MM.1S (cell line): ENCODE measurements at regions not wholly inside any gene's neighbourhood (a gene's known extent, or its start where the extent isn't known, plus 50 kb on each side); places are given as distances from the start of the nearest gene placed in this dataset.

Experiments
- DNase-seq: peaks from one replicate; pipeline ENCODE4 v3.0.0-alpha.2; 2015
- H2AFZ ChIP-seq: fragments of 300-600 bp; sonication (generic); 2 replicates; pipeline ENCODE4 v1.6.0; 2016; ENCODE audit warnings: antibody characterized with exemption, low read length
- H3F3A ChIP-seq: fragments of 300-600 bp; sonication (generic); 2 replicates; pipeline ENCODE4 v1.6.1; 2016; ENCODE audit warnings: mild to moderate bottlenecking, antibody characterized with exemption, low read length, moderate library complexity, mixed read lengths; ENCODE audit not compliant: insufficient read depth
- H3K27ac ChIP-seq: fragments of 300-600 bp; sonication (generic); 2 replicates; pipeline ENCODE4 v1.5.1; 2016; ENCODE audit warnings: mild to moderate bottlenecking, low read length
- H3K27me3 ChIP-seq: fragments of 300-600 bp; sonication (generic); replicated peaks from 2 replicates; pipeline ENCODE4 v1.6.0; 2016; ENCODE audit warnings: low read length; ENCODE audit not compliant: insufficient read depth
- H3K36me3 ChIP-seq: fragments of 300-600 bp; sonication (generic); replicated peaks from 2 replicates; pipeline ENCODE4 v1.6.1; 2016; ENCODE audit warnings: mild to moderate bottlenecking, low read length, mixed read lengths; ENCODE audit not compliant: insufficient read depth
- H3K4me1 ChIP-seq: fragments of 300-600 bp; sonication (generic); 2 replicates; pipeline ENCODE4 v1.6.1; 2016; ENCODE audit warnings: low read length, mixed read lengths
- H3K4me2 ChIP-seq: fragments of 300-600 bp; sonication (generic); 2 replicates; pipeline ENCODE4 v1.6.0; 2016; ENCODE audit warnings: low read depth, low read length
- H3K4me3 ChIP-seq: fragments of 300-600 bp; sonication (generic); 2 replicates; pipeline ENCODE4 v1.5.1; 2016; ENCODE audit warnings: low read length, mixed read lengths
- H3K79me2 ChIP-seq: fragments of 300-600 bp; sonication (generic); 2 replicates; pipeline ENCODE4 v1.6.1; 2016; ENCODE audit warnings: mixed run types, low read length, mixed read lengths
- H3K9ac ChIP-seq: fragments of 300-600 bp; sonication (generic); 2 replicates; pipeline ENCODE4 v1.6.1; 2016; ENCODE audit warnings: low read length, mixed read lengths
- H3K9me2 ChIP-seq: fragments of 300-600 bp; sonication (generic); replicated peaks from 2 replicates; pipeline ENCODE4 v1.6.1; 2016; ENCODE audit warnings: mild to moderate bottlenecking, low read length, mixed read lengths; ENCODE audit not compliant: insufficient read depth
- H3K9me3 ChIP-seq: fragments of 300-600 bp; sonication (generic); replicated peaks from 2 replicates; pipeline ENCODE4 v1.6.1; 2016; ENCODE audit warnings: mild to moderate bottlenecking, low read length, mixed read lengths; ENCODE audit not compliant: insufficient read depth
- H4K20me1 ChIP-seq: fragments of 300-600 bp; sonication (generic); 2 replicates; pipeline ENCODE4 v1.6.1; 2016; ENCODE audit warnings: mild to moderate bottlenecking, low read length, moderate library complexity, mixed read lengths; ENCODE audit not compliant: insufficient read depth
- EZH2 ChIP-seq: fragments of 300-600 bp; sonication (generic); optimal IDR thresholded peaks from 2 replicates; pipeline ENCODE3; 2017; ENCODE audit warnings: low read depth, mild to moderate bottlenecking, antibody characterized with exemption, low read length, mixed read lengths
- EZH2phosphoT487 ChIP-seq: fragments of 300-600 bp; sonication (generic); IDR thresholded peaks from 2 replicates; pipeline ENCODE4 v1.6.1; 2018; ENCODE audit warnings: antibody characterized with exemption, low read length
- TF ChIP-seq, protein P1 (sequence below): fragments of 300-600 bp; sonication (generic); IDR thresholded peaks from 2 replicates; pipeline ENCODE4 v1.5.1; 2016; ENCODE audit warnings: antibody characterized with exemption, low read length, mixed read lengths

DNA sequence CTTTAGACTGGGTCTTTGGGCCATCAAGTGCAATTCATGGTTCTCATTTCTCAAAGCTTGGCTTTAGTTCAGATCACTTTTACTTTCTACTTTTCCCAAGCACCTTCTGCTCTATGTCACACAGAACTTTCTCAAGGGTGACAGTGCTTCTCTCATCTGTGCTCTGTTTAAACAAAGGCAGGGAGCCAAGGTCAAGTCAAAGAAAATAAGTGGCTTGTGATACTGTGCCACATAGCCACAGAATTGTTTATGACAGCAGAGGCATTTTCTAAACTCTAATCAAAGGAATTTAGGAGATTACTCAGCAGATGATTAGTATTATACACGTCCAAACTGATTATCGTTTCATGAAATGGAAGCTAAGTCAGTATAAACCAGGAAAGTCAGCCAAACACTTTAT lies 348.0 kb downstream of the HDGFL1 start:
- Histone ChIP-seq H3K9me2 (no peaks in the 10 kb centered on the region), H3K4me2 (no peak overlapping the region), H3F3A (no peaks in the 10 kb centered on the region), H2AFZ (no peak overlapping the region), H3K4me3 (no peak overlapping the region), H3K79me2 (no peaks in the 10 kb centered on the region), H3K9ac (no peak overlapping the region), H4K20me1 (no peaks in the 10 kb centered on the region), H3K27me3 (no peaks in the 10 kb centered on the region), H3K36me3 (no peaks in the 10 kb centered on the region), H3K4me1 (no peaks in the 10 kb centered on the region), H3K27ac (no peak overlapping the region), H3K9me3 (no peaks in the 10 kb centered on the region)
- no peak for DNase-seq
- TF ChIP-seq EZH2phosphoT487 (no peak), EZH2 (no peak)
- TF ChIP-seq, protein P1, sequence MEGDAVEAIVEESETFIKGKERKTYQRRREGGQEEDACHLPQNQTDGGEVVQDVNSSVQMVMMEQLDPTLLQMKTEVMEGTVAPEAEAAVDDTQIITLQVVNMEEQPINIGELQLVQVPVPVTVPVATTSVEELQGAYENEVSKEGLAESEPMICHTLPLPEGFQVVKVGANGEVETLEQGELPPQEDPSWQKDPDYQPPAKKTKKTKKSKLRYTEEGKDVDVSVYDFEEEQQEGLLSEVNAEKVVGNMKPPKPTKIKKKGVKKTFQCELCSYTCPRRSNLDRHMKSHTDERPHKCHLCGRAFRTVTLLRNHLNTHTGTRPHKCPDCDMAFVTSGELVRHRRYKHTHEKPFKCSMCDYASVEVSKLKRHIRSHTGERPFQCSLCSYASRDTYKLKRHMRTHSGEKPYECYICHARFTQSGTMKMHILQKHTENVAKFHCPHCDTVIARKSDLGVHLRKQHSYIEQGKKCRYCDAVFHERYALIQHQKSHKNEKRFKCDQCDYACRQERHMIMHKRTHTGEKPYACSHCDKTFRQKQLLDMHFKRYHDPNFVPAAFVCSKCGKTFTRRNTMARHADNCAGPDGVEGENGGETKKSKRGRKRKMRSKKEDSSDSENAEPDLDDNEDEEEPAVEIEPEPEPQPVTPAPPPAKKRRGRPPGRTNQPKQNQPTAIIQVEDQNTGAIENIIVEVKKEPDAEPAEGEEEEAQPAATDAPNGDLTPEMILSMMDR = no peak

DNA sequence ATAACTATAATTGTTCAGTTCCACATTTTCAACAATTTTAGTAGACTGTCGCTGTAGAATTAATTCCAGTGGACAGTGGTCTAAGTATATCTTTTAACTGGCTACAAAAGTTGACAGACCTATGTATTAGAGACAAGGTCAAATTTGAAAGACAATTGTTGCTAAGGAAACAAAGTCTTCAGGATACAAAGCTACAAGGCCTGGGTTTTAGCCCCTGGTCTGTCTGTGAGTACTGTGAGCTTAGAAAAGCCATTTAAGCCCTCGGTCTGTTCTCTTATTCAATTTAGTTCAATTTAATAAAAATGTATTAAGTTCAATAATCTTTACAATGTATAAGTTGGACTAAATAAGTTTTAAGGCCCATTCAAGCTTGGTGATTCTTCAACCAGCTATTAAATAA lies 352.5 kb downstream of the HDGFL1 start:
- Histone ChIP-seq H3K4me3 (no peak overlapping the region), H3K79me2 (no peaks in the 10 kb centered on the region), H3K4me1 (no peaks in the 10 kb centered on the region), H3K36me3 (no peaks in the 10 kb centered on the region), H3K27ac (no peak overlapping the region), H3K4me2 (no peak overlapping the region), H3K9ac (no peak overlapping the region), H3K27me3 (no peaks in the 10 kb centered on the region), H4K20me1 (no peaks in the 10 kb centered on the region), H3K9me3 (no peaks in the 10 kb centered on the region), H3F3A (no peaks in the 10 kb centered on the region), H2AFZ (no peak overlapping the region), H3K9me2 (no peaks in the 10 kb centered on the region)
- TF ChIP-seq, protein P1 = no peak
- TF ChIP-seq EZH2 (no peak), EZH2phosphoT487 (no peak)
- DNase-seq = no peak

DNA sequence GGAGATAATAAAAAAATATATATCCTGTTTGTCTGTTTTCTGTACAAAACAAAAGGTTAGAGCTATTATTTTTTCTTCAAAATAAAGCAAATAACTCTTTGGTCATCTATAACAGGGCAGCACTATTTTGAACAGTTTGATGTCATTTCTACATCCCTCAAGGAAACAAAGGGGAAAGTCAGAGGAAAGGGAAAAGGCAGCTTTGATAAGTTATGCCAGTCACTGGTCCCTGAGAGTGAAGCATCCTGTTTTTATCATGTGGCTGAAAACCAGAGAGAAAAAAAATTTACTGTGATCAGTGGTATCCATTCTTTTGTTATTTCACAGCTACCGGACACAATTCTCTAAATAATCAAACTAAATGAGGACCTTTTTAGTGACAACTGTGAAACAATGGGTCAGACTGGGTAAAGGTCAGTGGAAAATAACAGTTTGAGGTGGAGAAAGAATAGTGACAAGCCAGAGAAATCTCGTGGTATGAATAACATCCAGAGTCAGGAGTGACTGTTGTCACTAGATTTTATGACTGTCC lies 356.0 kb downstream of the HDGFL1 start:
- Histone ChIP-seq H3K9ac (no peak overlapping the region), H3F3A (no peaks in the 10 kb centered on the region), H3K9me2 (no peaks in the 10 kb centered on the region), H3K36me3 (no peaks in the 10 kb centered on the region), H2AFZ (no peak overlapping the region), H3K4me3 (no peak overlapping the region), H3K27ac (no peak overlapping the region), H3K79me2 (no peaks in the 10 kb centered on the region), H3K4me2 (no peak overlapping the region), H4K20me1 (no peaks in the 10 kb centered on the region), H3K4me1 (no peaks in the 10 kb centered on the region), H3K9me3 (no peaks in the 10 kb centered on the region), H3K27me3 (no peaks in the 10 kb centered on the region)
- TF ChIP-seq EZH2 = no peak
- TF ChIP-seq EZH2phosphoT487 = no peak
- TF ChIP-seq, protein P1 = no peak
- no peak for DNase-seq
